Tibial nerve (tissue), 4 donors: ENCODE measurements at regions not wholly inside any gene's neighbourhood (a gene's known extent, or its start where the extent isn't known, plus 50 kb on each side); places are given as distances from the start of the nearest gene placed in this dataset.

ENCODE experiments used
- EP300 ChIP-seq, 2 donors: sonication (generic); formaldehyde crosslinking; IDR thresholded peaks; one replicate each; pipeline ENCODE4 v1.6.1; 2017; ENCODE audit warnings: antibody characterized with exemption in 2 of 2, mild to moderate bottlenecking in 1 of 2
- POLR2A ChIP-seq, 2 donors: fragments of 450-650 bp; IDR thresholded peaks; one replicate each; pipeline ENCODE4 v1.6.1; 2017; ENCODE audit warnings: antibody characterized with exemption in 2 of 2, mild to moderate bottlenecking in 2 of 2, moderate library complexity in 2 of 2
- TF ChIP-seq, protein P1 (sequence below), 5 experiments: fragments of 200-600 bp in 3 of 5; fragments of 450-650 bp in 2 of 5; sonication (generic) in 3 of 5; IDR thresholded peaks; one replicate each; pipeline ENCODE4 v1.5.1; 2016 to 2019; ENCODE audit warnings: antibody characterized with exemption in 5 of 5, mild to moderate bottlenecking in 3 of 5, moderate library complexity in 2 of 5

DNA sequence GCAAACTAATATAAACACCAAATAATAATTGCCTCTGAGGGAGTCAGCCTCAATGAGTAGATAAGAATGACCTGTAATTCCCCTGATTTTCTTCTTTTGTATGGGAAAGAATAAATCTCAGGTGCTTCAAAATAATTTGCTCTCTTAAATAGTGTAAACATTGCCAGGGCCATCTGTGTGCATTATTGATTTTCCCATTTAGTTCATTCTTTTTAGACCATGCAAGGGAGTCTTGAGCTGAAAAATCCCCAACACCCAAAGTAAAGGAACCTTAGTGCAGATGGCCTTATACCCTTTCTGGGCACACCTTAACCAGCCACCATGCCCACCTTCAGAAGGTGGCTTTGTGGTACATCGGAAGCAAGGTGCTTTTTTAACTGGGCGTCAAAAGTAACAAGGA lies 267.2 kb downstream of the TMEM114 start:
- TF ChIP-seq POLR2A (IDR thresholded peaks at IDR 0.05) (no peak), EP300 (IDR thresholded peaks at IDR 0.05) (no peak)
- TF ChIP-seq, protein P1, sequence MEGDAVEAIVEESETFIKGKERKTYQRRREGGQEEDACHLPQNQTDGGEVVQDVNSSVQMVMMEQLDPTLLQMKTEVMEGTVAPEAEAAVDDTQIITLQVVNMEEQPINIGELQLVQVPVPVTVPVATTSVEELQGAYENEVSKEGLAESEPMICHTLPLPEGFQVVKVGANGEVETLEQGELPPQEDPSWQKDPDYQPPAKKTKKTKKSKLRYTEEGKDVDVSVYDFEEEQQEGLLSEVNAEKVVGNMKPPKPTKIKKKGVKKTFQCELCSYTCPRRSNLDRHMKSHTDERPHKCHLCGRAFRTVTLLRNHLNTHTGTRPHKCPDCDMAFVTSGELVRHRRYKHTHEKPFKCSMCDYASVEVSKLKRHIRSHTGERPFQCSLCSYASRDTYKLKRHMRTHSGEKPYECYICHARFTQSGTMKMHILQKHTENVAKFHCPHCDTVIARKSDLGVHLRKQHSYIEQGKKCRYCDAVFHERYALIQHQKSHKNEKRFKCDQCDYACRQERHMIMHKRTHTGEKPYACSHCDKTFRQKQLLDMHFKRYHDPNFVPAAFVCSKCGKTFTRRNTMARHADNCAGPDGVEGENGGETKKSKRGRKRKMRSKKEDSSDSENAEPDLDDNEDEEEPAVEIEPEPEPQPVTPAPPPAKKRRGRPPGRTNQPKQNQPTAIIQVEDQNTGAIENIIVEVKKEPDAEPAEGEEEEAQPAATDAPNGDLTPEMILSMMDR (IDR thresholded peaks at IDR 0.05): no peak
